Glutamatergic neuron (in vitro differentiated cells): ENCODE measurements at regions not wholly inside any gene's neighbourhood (a gene's known extent, or its start where the extent isn't known, plus 50 kb on each side); places are given as distances from the start of the nearest gene placed in this dataset.
A peak's percentile ranks its signal among the peaks of the same experiment; 100 is the strongest.
"Not testable (repeated sequence)": the region's sequence is repeated elsewhere in the genome, so short reads cannot be mapped to it uniquely, and the experiment has no call there.

Source experiments
- DNase-seq: peaks from one replicate; pipeline ENCODE4 v3.0.0; 2022
- H3K27ac Mint-ChIP-seq: one replicate; pipeline ENCODE4 v1.8.0; 2020; ENCODE audit warnings: mild to moderate bottlenecking, mixed read lengths, inconsistent platforms; ENCODE audit not compliant: unreplicated experiment
- H3K27me3 Mint-ChIP-seq: one replicate; pipeline ENCODE4 v1.8.0; 2020; ENCODE audit warnings: mild to moderate bottlenecking, moderate library complexity, mixed read lengths, inconsistent platforms; ENCODE audit not compliant: unreplicated experiment
- H3K36me3 Mint-ChIP-seq: one replicate; pipeline ENCODE4 v1.8.0; 2020; ENCODE audit warnings: mild to moderate bottlenecking, mixed read lengths, inconsistent platforms; ENCODE audit not compliant: unreplicated experiment
- H3K4me1 Mint-ChIP-seq: one replicate; pipeline ENCODE4 v1.8.0; 2020; ENCODE audit warnings: mild to moderate bottlenecking, low read depth, mixed read lengths, inconsistent platforms; ENCODE audit not compliant: unreplicated experiment
- H3K4me3 Mint-ChIP-seq: one replicate; pipeline ENCODE4 v1.8.0; 2020; ENCODE audit warnings: mild to moderate bottlenecking, mixed read lengths, inconsistent platforms; ENCODE audit not compliant: unreplicated experiment
- H3K9me3 Mint-ChIP-seq: one replicate; pipeline ENCODE4 v1.8.0; 2020; ENCODE audit warnings: mild to moderate bottlenecking, moderate library complexity, mixed read lengths, inconsistent platforms; ENCODE audit not compliant: unreplicated experiment
- TF ChIP-seq, protein P1 (sequence below): fragments of 200-600 bp; sonication (generic); IDR thresholded peaks from one replicate; pipeline ENCODE4 v1.5.0; 2021; ENCODE audit not compliant: partially characterized antibody, unreplicated experiment

DNA sequence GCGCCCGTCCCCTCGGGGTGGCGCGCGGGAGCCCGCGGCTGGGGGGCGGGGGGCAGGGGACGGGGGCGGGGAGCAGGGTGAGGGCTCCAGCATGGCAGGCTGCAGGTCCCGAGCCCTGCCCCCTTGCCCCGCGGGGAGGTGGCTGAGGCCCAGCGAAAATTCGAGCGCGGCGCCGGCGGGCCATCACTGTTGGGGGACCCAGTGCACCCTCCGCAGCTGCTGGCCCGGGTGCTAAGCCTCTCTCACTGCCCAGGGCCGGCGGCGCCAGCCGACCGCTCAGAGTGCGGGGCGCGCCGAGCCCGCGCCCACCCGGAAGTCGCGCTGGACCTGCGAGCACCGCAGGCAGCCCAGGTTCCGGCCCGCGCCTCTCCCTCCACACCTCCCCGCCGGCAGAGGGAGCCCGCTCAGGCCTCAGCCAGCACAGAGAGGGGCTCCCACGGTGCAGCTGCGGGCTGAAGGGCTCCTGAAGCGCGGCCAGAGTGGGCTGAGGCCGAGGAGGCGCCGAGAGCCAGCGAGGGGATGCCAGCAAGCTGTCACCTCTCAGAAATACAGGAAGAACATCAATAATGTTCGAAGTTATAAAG lies 290.8 kb upstream of the PRSS16 start:
- not testable (repeated sequence) for H3K9me3 Mint-ChIP-seq, H3K27me3 Mint-ChIP-seq, H3K4me1 Mint-ChIP-seq, H3K27ac Mint-ChIP-seq, H3K36me3 Mint-ChIP-seq
- DNase-seq, result peak; percentile 93
- H3K4me3 Mint-ChIP-seq, result peak overlapping the region; percentile 74
- TF ChIP-seq, protein P1, sequence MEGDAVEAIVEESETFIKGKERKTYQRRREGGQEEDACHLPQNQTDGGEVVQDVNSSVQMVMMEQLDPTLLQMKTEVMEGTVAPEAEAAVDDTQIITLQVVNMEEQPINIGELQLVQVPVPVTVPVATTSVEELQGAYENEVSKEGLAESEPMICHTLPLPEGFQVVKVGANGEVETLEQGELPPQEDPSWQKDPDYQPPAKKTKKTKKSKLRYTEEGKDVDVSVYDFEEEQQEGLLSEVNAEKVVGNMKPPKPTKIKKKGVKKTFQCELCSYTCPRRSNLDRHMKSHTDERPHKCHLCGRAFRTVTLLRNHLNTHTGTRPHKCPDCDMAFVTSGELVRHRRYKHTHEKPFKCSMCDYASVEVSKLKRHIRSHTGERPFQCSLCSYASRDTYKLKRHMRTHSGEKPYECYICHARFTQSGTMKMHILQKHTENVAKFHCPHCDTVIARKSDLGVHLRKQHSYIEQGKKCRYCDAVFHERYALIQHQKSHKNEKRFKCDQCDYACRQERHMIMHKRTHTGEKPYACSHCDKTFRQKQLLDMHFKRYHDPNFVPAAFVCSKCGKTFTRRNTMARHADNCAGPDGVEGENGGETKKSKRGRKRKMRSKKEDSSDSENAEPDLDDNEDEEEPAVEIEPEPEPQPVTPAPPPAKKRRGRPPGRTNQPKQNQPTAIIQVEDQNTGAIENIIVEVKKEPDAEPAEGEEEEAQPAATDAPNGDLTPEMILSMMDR, result peak; percentile 57

DNA sequence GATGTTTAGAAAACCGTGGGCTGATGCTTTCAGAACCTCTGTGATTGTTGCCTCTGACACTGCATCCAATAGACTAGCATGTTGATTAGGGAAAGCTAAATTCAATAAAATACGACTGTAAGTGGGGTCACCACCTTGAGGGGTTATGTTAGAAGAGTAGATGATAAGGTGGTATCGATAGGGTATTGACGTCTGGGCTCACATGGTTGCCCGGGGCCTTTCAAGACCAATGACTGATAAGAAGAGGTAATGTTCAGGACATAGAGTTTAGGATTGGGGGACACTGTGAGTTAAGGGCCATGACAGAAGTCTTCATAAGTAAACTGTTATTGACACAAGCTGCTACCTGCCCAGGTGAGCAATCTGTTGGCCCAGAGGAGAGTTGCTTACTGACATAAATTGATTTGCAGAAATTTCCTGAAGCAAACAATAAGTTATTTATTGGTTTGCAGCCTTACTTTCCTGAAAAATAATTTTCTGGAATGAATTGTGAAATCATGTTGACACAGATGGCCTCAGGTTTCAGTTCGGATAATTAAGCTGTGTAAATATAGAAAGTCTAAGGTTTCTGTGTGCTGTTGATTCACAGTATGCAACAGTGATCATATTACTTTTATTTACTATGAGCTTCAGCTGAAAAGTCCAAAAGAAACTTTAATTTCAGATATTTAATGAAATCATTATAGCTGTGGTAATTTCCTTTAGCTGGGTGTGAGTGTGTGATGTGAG lies 289.9 kb upstream of the PRSS16 start:
- H3K4me1 Mint-ChIP-seq, DNase-seq, H3K27me3 Mint-ChIP-seq, H3K36me3 Mint-ChIP-seq, H3K9me3 Mint-ChIP-seq: not testable (repeated sequence)
- Mint-ChIP-seq H3K27ac (peak overlapping the region; percentile 33), H3K4me3 (peak overlapping the region; percentile 74)

DNA sequence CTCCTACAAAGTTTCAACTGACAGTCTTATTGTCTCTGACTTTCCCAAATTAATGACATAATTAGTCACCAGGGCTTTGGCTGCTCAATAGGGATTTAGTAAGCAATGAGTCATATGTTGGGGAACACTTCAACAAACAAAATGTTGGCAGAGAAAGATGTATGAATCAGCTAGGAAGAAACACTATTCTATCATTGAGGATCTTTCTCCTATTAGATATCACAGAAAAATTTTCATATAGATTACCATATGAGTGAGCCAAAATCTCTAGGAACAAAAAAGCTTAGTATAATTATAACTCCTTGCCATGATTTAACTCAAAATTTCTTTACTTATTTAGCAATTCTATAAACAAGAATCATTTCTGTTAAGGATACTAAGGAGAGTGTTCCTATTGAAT lies 286.3 kb upstream of the PRSS16 start:
- H3K4me3 Mint-ChIP-seq, H3K4me1 Mint-ChIP-seq, H3K27me3 Mint-ChIP-seq, DNase-seq, H3K36me3 Mint-ChIP-seq, H3K9me3 Mint-ChIP-seq, H3K27ac Mint-ChIP-seq: not testable (repeated sequence)

DNA sequence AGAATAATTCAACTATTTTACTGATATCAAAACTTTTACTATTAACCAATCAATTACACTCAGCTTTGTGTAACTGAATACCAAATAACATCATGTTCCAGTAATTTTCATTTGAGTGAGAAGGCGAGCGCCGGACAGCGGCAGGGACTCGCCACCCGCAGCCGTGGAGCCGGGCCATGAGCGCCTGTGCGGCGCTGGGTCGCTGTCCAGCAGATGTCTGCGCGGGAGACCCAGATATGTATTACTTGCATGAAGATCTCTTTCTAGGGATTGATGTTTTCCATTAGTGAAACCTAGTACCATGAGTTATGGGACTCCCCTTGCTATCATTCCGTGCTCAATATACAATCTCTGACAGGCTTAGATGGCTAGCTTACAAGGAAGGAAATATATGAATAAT lies 245.1 kb upstream of the PRSS16 start:
- DNase-seq, result no peak
- TF ChIP-seq, protein P1, result no peak
- H3K27ac Mint-ChIP-seq, result no peak overlapping the region
- no peaks in the 10 kb centered on the region for H3K9me3 Mint-ChIP-seq
- no peaks in the 10 kb centered on the region for H3K4me1 Mint-ChIP-seq
- no peak overlapping the region for H3K4me3 Mint-ChIP-seq
- H3K36me3 Mint-ChIP-seq, result no peaks in the 10 kb centered on the region
- H3K27me3 Mint-ChIP-seq, result no peaks in the 10 kb centered on the region

DNA sequence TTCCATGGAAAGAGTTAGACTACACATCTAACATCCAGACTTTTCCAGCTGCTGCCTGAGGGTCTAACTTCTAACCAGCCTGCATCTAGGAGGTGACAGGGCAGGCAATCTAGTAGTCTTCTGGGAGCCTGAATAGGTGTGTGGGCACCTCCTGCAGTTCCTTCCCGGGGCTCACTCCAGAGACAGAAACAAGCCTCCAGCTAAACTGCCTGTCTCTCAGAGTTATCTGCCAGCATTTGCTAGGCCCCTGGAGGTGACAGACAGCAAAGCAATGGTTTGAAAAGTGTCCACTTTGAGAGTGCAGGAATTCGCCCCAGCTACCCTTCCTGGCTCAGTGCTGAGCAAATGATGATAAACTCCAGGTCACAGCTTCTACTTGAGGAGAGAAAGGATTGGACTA lies 240.5 kb upstream of the PRSS16 start:
- peaks cover 2% of the 10 kb centered on the region for H3K9me3 Mint-ChIP-seq
- no peak overlapping the region for H3K4me3 Mint-ChIP-seq
- no peaks in the 10 kb centered on the region for H3K4me1 Mint-ChIP-seq

DNA sequence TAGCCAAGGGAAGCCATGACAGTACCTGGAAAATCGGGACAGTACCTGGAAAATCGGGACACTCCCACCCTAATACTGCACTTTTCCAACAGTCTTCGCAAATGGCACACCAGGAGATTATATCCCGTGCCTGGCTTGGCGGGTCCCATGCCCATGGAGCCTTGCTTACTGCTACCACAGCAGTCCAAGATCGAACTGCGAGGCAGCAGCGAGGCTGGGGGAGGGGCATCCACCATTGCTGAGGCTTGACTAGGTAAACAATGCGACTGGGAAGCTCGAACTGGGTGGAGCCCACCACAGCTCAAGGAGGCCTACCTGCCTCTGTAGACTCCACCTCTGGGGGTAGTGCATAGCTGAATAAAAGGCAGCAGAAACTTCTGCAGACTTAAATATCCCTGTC lies 238.9 kb upstream of the PRSS16 start:
- H3K4me3 Mint-ChIP-seq, DNase-seq, H3K4me1 Mint-ChIP-seq, H3K27me3 Mint-ChIP-seq, H3K9me3 Mint-ChIP-seq, H3K27ac Mint-ChIP-seq, H3K36me3 Mint-ChIP-seq: not testable (repeated sequence)

More for the DNA sequence above, 240.5 kb upstream of the PRSS16 start:
- TF ChIP-seq, protein P1, result no peak
- H3K27ac Mint-ChIP-seq, result no peak overlapping the region
- peaks cover 4% of the 10 kb centered on the region for H3K36me3 Mint-ChIP-seq
- DNase-seq, result no peak
- H3K27me3 Mint-ChIP-seq, result no peaks in the 10 kb centered on the region

DNA sequence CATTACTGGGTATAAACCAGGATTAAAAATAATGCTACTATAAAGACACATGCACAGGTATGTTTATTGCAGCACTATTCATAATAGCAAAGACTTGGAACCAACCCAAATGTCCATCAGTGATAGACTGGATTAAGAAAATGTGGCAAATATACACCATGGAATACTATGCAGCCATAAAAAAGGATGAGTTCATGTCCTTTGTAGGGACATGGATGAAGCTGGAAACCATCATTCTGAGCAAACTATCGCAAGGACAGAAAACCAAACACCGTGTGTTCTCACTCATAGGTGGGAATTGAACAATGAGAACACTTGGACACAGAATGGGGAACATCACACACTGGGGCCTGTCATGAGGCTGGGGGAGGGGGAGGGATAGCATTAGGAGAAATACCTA lies 233.4 kb upstream of the PRSS16 start:
- H3K9me3 Mint-ChIP-seq, H3K27ac Mint-ChIP-seq, H3K4me3 Mint-ChIP-seq, DNase-seq, H3K27me3 Mint-ChIP-seq, H3K36me3 Mint-ChIP-seq, H3K4me1 Mint-ChIP-seq: not testable (repeated sequence)
